ENCODE measurements at regions not wholly inside any gene's neighbourhood (a gene's known extent, or its start where the extent isn't known, plus 50 kb on each side); places are given as distances from the start of the nearest gene placed in this dataset.

DNA sequence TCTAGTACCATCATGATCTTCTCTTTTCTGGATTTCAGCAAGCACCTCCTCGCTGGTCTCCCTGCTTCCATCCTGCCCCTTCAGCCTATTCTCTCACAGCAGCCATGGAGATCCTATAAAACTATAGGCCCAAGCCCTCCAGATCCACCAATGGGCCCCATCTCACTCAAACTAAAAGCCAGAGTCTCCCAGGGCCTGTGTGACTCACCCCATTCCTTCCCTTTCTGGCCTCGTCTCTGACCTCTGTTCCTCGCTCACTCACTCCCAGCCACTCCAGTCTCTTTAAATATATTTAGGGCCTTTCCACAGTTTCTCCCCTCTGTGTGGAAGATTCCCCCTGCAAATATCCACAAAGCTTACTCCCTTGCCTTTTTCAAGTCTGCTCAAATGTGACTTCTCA is 89.7 kb downstream of the HSPH1 start:
- H3K27ac Mint-ChIP-seq (ENCODE audit: unreplicated experiment), result no peak overlapping the region
- no TSS peak for BruUV-seq (replicated peaks)
- intact Hi-C loops (cut with micrococcal nuclease; ENCODE audit: unreplicated experiment), result no loop called here
- TF ChIP-seq, protein P1, sequence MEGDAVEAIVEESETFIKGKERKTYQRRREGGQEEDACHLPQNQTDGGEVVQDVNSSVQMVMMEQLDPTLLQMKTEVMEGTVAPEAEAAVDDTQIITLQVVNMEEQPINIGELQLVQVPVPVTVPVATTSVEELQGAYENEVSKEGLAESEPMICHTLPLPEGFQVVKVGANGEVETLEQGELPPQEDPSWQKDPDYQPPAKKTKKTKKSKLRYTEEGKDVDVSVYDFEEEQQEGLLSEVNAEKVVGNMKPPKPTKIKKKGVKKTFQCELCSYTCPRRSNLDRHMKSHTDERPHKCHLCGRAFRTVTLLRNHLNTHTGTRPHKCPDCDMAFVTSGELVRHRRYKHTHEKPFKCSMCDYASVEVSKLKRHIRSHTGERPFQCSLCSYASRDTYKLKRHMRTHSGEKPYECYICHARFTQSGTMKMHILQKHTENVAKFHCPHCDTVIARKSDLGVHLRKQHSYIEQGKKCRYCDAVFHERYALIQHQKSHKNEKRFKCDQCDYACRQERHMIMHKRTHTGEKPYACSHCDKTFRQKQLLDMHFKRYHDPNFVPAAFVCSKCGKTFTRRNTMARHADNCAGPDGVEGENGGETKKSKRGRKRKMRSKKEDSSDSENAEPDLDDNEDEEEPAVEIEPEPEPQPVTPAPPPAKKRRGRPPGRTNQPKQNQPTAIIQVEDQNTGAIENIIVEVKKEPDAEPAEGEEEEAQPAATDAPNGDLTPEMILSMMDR (IDR thresholded peaks at IDR 0.05; ENCODE audit: insufficient read depth in 1 of 2, low read depth in 1 of 2, low read length in 1 of 2, severe bottlenecking in 1 of 2, unreplicated experiment in 1 of 2), result no peak
- Histone ChIP-seq H3K27me3 (replicated peaks; ENCODE audit: control insufficient read depth, insufficient read depth, low read length) (no peaks in the 10 kb centered on the region; the same call in 1 of the 2 replicates), H3K36me3 (ENCODE audit: control insufficient read depth, insufficient read depth, low read length) (no peaks in the 10 kb centered on the region), H3K4me3 (ENCODE audit: low read depth, low read length) (no peak overlapping the region), H3K9me3 (no peaks in the 10 kb centered on the region), H3K4me1 (no peaks in the 10 kb centered on the region)
- H3K4me1 Mint-ChIP-seq (ENCODE audit: low read depth, unreplicated experiment), result no peaks in the 10 kb centered on the region
- POLR2A ChIA-PET, result no interaction called here
- H3K4me3 Mint-ChIP-seq (ENCODE audit: unreplicated experiment), result no peak overlapping the region
- H3K36me3 Mint-ChIP-seq (ENCODE audit: insufficient read depth, unreplicated experiment), result no peaks in the 10 kb centered on the region
- peaks cover 3% of the 10 kb centered on the region for H3K27me3 Mint-ChIP-seq (ENCODE audit: insufficient read depth, unreplicated experiment)
- DNase-seq, result no peak
- H3K9me3 Mint-ChIP-seq (ENCODE audit: unreplicated experiment), result no peaks in the 10 kb centered on the region
- CTCF ChIA-PET, result no interaction called here

DNA sequence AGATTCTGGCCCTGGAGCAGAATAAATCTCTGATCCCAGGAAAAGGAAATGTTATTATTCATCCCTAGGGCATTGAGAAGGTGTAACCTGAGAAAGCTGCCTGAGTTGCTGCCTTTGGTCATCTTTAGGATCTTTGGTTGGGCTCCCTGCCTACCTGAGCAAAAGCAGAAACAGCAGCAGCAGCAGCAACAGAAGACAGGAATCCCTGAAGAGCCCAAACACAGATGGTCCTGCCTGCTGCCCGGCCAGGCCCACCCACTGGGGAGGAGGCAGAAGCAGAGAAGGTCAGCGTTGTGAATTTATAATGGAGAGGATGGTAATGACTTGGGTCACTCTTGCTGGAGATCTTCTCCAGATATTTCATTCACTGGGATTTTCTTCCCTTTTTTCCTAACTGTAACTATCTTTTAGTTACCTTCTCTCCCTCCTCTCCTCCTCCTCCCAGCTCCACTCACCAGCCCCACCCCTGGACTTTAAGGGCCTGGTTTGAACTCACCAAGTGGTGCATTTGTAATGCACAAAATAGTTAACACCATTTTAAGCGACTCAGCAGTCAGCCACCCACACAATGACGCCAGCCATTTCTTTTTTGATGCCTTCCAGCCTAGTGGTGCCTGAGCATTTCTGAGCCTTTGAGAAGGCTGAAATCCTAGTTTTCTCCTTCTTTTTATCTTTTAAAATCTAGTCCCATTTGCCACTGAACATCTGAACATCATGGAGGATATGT is 91.7 kb downstream of the HSPH1 start:
- no peaks in the 10 kb centered on the region for H3K9me3 ChIP-seq
- no peaks in the 10 kb centered on the region for H3K9me3 Mint-ChIP-seq (ENCODE audit: unreplicated experiment)
- H3K36me3 ChIP-seq (ENCODE audit: control insufficient read depth, insufficient read depth, low read length), result no peaks in the 10 kb centered on the region
- ChIA-PET CTCF (no interaction called here), POLR2A (interaction anchor here (0.6 kb wide), 1 partner anchor 489 kb away, joined by 3 read pairs; no protein-coding TSS in a partner anchor)
- H3K4me3 Mint-ChIP-seq (ENCODE audit: unreplicated experiment), result no peak overlapping the region
- TF ChIP-seq, protein P1 (IDR thresholded peaks at IDR 0.05; ENCODE audit: insufficient read depth in 1 of 2, low read depth in 1 of 2, low read length in 1 of 2, severe bottlenecking in 1 of 2, unreplicated experiment in 1 of 2), result no peak
- BruUV-seq (replicated peaks), result no TSS peak
- no peak overlapping the region for H3K4me3 ChIP-seq (ENCODE audit: low read depth, low read length)
- no peaks in the 10 kb centered on the region for H3K27me3 ChIP-seq (replicated peaks; ENCODE audit: control insufficient read depth, insufficient read depth, low read length)
- H3K4me1 ChIP-seq, result no peaks in the 10 kb centered on the region
- no peak overlapping the region for H3K27ac Mint-ChIP-seq (ENCODE audit: unreplicated experiment)
- H3K36me3 Mint-ChIP-seq (ENCODE audit: insufficient read depth, unreplicated experiment), result no peaks in the 10 kb centered on the region
- peaks cover 4% of the 10 kb centered on the region for H3K27me3 Mint-ChIP-seq (ENCODE audit: insufficient read depth, unreplicated experiment)
- DNase-seq, result no peak
- intact Hi-C loops (cut with micrococcal nuclease; ENCODE audit: unreplicated experiment), result no loop called here
- H3K4me1 Mint-ChIP-seq (ENCODE audit: low read depth, unreplicated experiment), result no peaks in the 10 kb centered on the region

DNA sequence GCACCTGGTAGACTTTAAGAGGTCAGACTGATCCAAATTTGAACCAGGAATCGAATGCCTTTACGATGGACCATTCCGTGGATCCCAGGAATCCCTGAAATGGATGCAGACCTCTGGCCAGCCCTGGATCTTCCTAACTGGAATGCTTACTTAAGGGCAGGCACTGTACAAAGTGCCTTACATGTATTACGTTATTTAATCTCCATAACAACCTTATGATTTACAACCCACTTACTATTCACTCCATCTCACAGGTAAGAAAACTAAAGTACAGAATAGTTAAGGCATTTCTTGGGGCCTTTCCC is 93.6 kb downstream of the HSPH1 start:
- no peak overlapping the region for H3K27ac Mint-ChIP-seq (ENCODE audit: unreplicated experiment)
- no peak for DNase-seq
- H3K27me3 ChIP-seq (replicated peaks; ENCODE audit: control insufficient read depth, insufficient read depth, low read length), result no peaks in the 10 kb centered on the region
- H3K4me1 Mint-ChIP-seq (ENCODE audit: low read depth, unreplicated experiment), result no peaks in the 10 kb centered on the region
- H3K9me3 Mint-ChIP-seq (ENCODE audit: unreplicated experiment), result no peaks in the 10 kb centered on the region
- no peaks in the 10 kb centered on the region for H3K36me3 Mint-ChIP-seq (ENCODE audit: insufficient read depth, unreplicated experiment)
- POLR2A ChIA-PET, result interaction anchor here (0.6 to 0.7 kb wide), 2 partner anchors 27 to 450 kb away, joined by 4 to 7 read pairs; no protein-coding TSS in a partner anchor
- CTCF ChIA-PET, result no interaction called here
- TF ChIP-seq, protein P1 (IDR thresholded peaks at IDR 0.05; ENCODE audit: insufficient read depth in 1 of 2, low read depth in 1 of 2, low read length in 1 of 2, severe bottlenecking in 1 of 2, unreplicated experiment in 1 of 2), result no peak
- intact Hi-C loops (cut with micrococcal nuclease; ENCODE audit: unreplicated experiment), result no loop called here
- no peak overlapping the region for H3K4me3 Mint-ChIP-seq (ENCODE audit: unreplicated experiment)
- H3K4me3 ChIP-seq (ENCODE audit: low read depth, low read length), result no peak overlapping the region
- BruUV-seq (replicated peaks), result no TSS peak
- H3K27me3 Mint-ChIP-seq (ENCODE audit: insufficient read depth, unreplicated experiment), result peaks cover 11% of the 10 kb centered on the region
- no peaks in the 10 kb centered on the region for H3K36me3 ChIP-seq (ENCODE audit: control insufficient read depth, insufficient read depth, low read length)
- no peaks in the 10 kb centered on the region for H3K4me1 ChIP-seq
- no peaks in the 10 kb centered on the region for H3K9me3 ChIP-seq
